Osteocyte (in vitro differentiated cells): ENCODE measurements at regions not wholly inside any gene's neighbourhood (a gene's known extent, or its start where the extent isn't known, plus 50 kb on each side); places are given as distances from the start of the nearest gene placed in this dataset.
"Not testable (repeated sequence)": the region's sequence is repeated elsewhere in the genome, so short reads cannot be mapped to it uniquely, and the experiment has no call there.

Experiments used
- DNase-seq: peaks from one replicate; pipeline ENCODE4 v3.0.0; 2021; ENCODE audit warnings: mixed read lengths; ENCODE audit not compliant: unreplicated experiment; ENCODE audit errors: extremely low spot score
- H3K27ac Mint-ChIP-seq: one replicate; pipeline ENCODE4 v1.8.0; 2021; ENCODE audit warnings: mild to moderate bottlenecking, mixed read lengths; ENCODE audit not compliant: unreplicated experiment
- H3K27me3 Mint-ChIP-seq: one replicate; pipeline ENCODE4 v1.8.0; 2021; ENCODE audit warnings: mixed read lengths; ENCODE audit not compliant: unreplicated experiment
- H3K36me3 Mint-ChIP-seq: one replicate; pipeline ENCODE4 v1.8.0; 2021; ENCODE audit warnings: mixed read lengths; ENCODE audit not compliant: unreplicated experiment
- H3K4me1 Mint-ChIP-seq: one replicate; pipeline ENCODE4 v1.8.0; 2021; ENCODE audit warnings: mixed read lengths; ENCODE audit not compliant: unreplicated experiment
- H3K4me3 Mint-ChIP-seq: one replicate; pipeline ENCODE4 v1.8.0; 2021; ENCODE audit warnings: mild to moderate bottlenecking, moderate library complexity, mixed read lengths; ENCODE audit not compliant: unreplicated experiment
- H3K9me3 Mint-ChIP-seq: one replicate; pipeline ENCODE4 v1.8.0; 2021; ENCODE audit warnings: mixed read lengths; ENCODE audit not compliant: unreplicated experiment
- CTCF ChIP-seq: fragments of 200-600 bp; sonication (generic); IDR thresholded peaks from 2 replicates; pipeline ENCODE4 v1.5.0; 2021; ENCODE audit warnings: antibody characterized with exemption, mild to moderate bottlenecking, moderate library complexity

GRCh38 chr5:123701511-123702200 is 189.7 kb downstream of the CSNK1G3 start:
- peak overlapping the region; percentile 89 for H3K27ac Mint-ChIP-seq
- TF ChIP-seq CTCF = no peak
- H3K36me3 Mint-ChIP-seq = no peaks in the 10 kb centered on the region
- H3K4me1 Mint-ChIP-seq = peaks cover 31% of the 10 kb centered on the region
- no peak for DNase-seq
- H3K4me3 Mint-ChIP-seq = no peak overlapping the region
- no peaks in the 10 kb centered on the region for H3K27me3 Mint-ChIP-seq
- H3K9me3 Mint-ChIP-seq = peaks cover 7% of the 10 kb centered on the region

GRCh38 chr5:123700624-123701287 is 188.8 kb downstream of the CSNK1G3 start:
- Mint-ChIP-seq H3K36me3 (no peaks in the 10 kb centered on the region), H3K27ac (peak overlapping the region; percentile 89), H3K4me1 (peaks cover 36% of the 10 kb centered on the region), H3K27me3 (no peaks in the 10 kb centered on the region), H3K9me3 (peaks cover 3% of the 10 kb centered on the region), H3K4me3 (no peak overlapping the region)
- DNase-seq = no peak
- TF ChIP-seq CTCF = no peak

- Mint-ChIP-seq H3K9me3 (no peaks in the 10 kb centered on the region), H3K27me3 (no peaks in the 10 kb centered on the region), H3K4me1 (peaks cover 41% of the 10 kb centered on the region), H3K27ac (peak overlapping the region; percentile 89), H3K4me3 (no peak overlapping the region), H3K36me3 (no peaks in the 10 kb centered on the region)
- no peak for DNase-seq
- TF ChIP-seq CTCF = no peak
These were observed 187.6 kb downstream of the CSNK1G3 start for GRCh38 chr5:123699571-123699970.

GRCh38 chr5:123698937-123699336 is 187.0 kb downstream of the CSNK1G3 start:
- not testable (repeated sequence) for DNase-seq, H3K27me3 Mint-ChIP-seq, H3K9me3 Mint-ChIP-seq, H3K4me3 Mint-ChIP-seq, H3K36me3 Mint-ChIP-seq, H3K27ac Mint-ChIP-seq
- peaks cover 47% of the 10 kb centered on the region for H3K4me1 Mint-ChIP-seq

- DNase-seq = no peak
- TF ChIP-seq CTCF = no peak
- Mint-ChIP-seq H3K27me3 (no peaks in the 10 kb centered on the region), H3K27ac (peak overlapping the region; percentile 90), H3K4me3 (no peak overlapping the region), H3K36me3 (no peaks in the 10 kb centered on the region), H3K4me1 (peaks cover 50% of the 10 kb centered on the region), H3K9me3 (no peaks in the 10 kb centered on the region)
These were observed 185.0 kb downstream of the CSNK1G3 start for GRCh38 chr5:123696921-123697341.
